PFSK-1 (cell line): ENCODE measurements at regions not wholly inside any gene's neighbourhood (a gene's known extent, or its start where the extent isn't known, plus 50 kb on each side); places are given as distances from the start of the nearest gene placed in this dataset.

ENCODE experiments used
- REST ChIP-seq, 2 experiments: IDR thresholded peaks; 2 replicates each; pipeline versions ENCODE4 v1.6.1 to v1.8.0; 2011 to 2012; ENCODE audit warnings: low read depth in 2 of 2, low read length in 2 of 2, control low read depth in 1 of 2, inconsistent platforms in 1 of 2, mild to moderate bottlenecking in 1 of 2, moderate library complexity in 1 of 2; ENCODE audit not compliant: insufficient read depth in 1 of 2
- SIN3A ChIP-seq: IDR thresholded peaks from 2 replicates; pipeline ENCODE4 v1.6.1; 2012; ENCODE audit warnings: mild to moderate bottlenecking, low read length, moderate library complexity, borderline replicate concordance; ENCODE audit not compliant: insufficient read depth
- TAF1 ChIP-seq: IDR thresholded peaks from 2 replicates; pipeline ENCODE4 v1.6.1; 2012; ENCODE audit warnings: low read length, control low read depth, borderline replicate concordance; ENCODE audit not compliant: insufficient read depth

GRCh38 chr2:237035781-237036475 is 49.8 kb upstream of the COPS8 start:
- TF ChIP-seq REST (IDR thresholded peaks at IDR 0.05; ENCODE audit: insufficient read depth in 1 of 2, low read depth in 2 of 2, low read length in 2 of 2) (no peak), TAF1 (no peak), SIN3A (no peak)
